AG09319 (cell line): ENCODE measurements at regions not wholly inside any gene's neighbourhood (a gene's known extent, or its start where the extent isn't known, plus 50 kb on each side); places are given as distances from the start of the nearest gene placed in this dataset.

Experiments
- DNase-seq: peaks from one replicate; pipeline ENCODE4 v3.0.0-alpha.2; 2010; ENCODE audit warnings: low read depth; ENCODE audit errors: extremely low read depth
- CTCF ChIP-seq: IDR thresholded peaks from 2 replicates; pipeline ENCODE4 v1.5.1; 2011; ENCODE audit warnings: low read depth, mild to moderate bottlenecking, inconsistent platforms, low read length, moderate library complexity

DNA sequence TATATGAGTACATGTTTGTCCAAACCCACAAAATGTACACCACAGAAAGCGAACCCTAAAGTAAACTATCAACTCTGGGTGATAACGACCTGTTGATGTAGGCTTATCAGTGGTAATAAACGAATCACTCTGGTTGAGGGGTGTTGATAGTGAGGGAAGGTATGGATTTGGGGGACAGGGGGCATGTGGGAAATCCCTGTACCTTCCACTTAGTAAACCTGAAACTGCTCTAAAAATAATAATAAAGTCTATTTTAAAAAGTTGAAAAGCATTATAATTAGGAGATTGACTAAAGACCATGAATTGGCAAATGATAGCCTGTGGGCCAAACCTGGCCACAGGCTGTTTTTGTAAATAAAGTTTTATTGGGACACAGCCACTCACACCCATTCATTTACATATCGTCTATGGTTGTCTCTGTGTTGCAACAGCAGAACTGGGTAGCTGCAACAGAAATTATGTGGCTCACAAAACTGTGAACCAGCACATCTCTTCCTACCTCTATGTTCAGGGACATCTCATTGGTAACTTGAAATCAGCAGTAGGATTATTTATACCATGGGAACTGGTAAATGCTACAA, 85.5 kb upstream of the CDYL2 start:
- no peak for TF ChIP-seq CTCF
- no peak for DNase-seq

DNA sequence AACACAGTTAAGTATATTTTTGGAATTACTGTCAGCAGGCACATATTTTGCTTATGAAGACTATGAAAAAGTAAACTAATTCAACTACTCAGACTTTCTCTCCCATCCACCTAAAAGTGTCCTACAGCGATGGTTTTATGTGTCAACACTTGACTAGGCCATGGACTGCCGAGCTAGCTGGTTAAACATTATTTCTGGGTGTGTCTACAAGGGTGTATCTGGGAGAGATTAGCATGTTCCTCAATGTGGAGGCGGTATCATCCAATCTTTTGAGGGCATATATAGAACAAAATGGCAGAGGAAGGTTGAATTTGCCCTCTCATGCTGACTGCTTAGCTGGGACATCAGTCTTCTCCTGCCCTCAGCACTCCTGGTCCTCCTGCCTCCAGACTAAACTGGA, 82.7 kb upstream of the CDYL2 start:
- DNase-seq = no peak
- TF ChIP-seq CTCF = no peak

DNA sequence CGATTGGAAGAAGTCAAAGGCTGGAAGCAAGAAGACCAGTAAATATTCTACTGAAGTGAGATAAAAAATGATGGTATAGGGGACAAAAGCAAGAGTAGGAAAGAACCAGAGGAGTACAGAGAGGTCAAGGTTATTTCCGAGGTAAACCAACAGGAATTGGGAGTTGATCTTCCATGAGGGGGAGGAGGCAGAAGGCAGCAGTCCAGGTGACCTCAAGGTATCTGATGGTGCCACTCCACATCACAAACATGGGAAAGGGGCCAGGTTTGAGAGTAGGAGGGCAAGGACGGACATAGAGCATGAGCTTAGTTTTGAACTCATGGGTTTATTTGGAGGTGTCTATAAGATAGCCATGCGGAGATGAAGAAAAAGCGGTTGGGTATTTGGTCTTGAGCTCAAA, 79.4 kb upstream of the CDYL2 start:
- no peak for TF ChIP-seq CTCF

GRCh38 chr16:80883159-80883642, 78.8 kb upstream of the CDYL2 start:
- DNase-seq = no peak
- TF ChIP-seq CTCF = no peak

More for the DNA sequence above, 79.4 kb upstream of the CDYL2 start:
- no peak for DNase-seq

DNA sequence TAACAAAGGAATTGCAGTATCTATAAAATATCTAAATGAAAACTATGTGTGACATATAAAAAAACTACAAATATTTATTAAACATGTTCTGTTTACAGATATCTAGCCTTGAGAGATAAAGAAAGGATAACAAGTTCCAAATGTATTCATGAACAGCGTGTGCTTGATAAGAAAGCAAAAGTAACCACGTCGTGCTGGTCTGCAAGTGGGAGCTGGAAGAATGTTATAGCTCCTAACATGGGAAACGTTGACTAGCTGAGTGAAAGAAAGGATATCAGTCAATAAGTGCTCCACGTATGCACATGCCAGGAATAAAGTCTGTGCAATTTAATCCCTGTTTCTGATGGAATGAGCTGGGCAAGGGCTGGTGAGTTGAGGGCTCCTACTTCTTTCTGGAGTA, 71.2 kb upstream of the CDYL2 start:
- DNase-seq = no peak
- no peak for TF ChIP-seq CTCF

GRCh38 chr16:80874925-80875324, 70.5 kb upstream of the CDYL2 start:
- TF ChIP-seq CTCF = no peak
- no peak for DNase-seq

- no peak for DNase-seq
- no peak for TF ChIP-seq CTCF
Measured at GRCh38 chr16:80862160-80862705, 57.8 kb upstream of the CDYL2 start.
